GM12878 (cell line): ENCODE measurements at regions not wholly inside any gene's neighbourhood (a gene's known extent, or its start where the extent isn't known, plus 50 kb on each side); places are given as distances from the start of the nearest gene placed in this dataset.

Experiments used
- BMI1 ChIP-seq: fragments of 450-650 bp; IDR thresholded peaks from 2 replicates; pipeline ENCODE4 v1.6.1; 2016; ENCODE audit warnings: mild to moderate bottlenecking, moderate library complexity, borderline replicate concordance
- NRF1 ChIP-seq: conservative IDR thresholded peaks from 2 replicates; pipeline ENCODE4 v1.6.1; 2011; ENCODE audit warnings: mild to moderate bottlenecking, low read depth, low read length, improper control_type of control experiment
- POLR2A ChIP-seq: IDR thresholded peaks from 2 replicates; pipeline ENCODE4 v1.6.1; 2011; ENCODE audit warnings: low read depth, mild to moderate bottlenecking, low read length
- SP1 ChIP-seq: IDR thresholded peaks from one replicate; pipeline ENCODE4 v1.6.1; 2011; ENCODE audit warnings: low read depth, low read length
- YY1 ChIP-seq: IDR thresholded peaks from 2 replicates; pipeline ENCODE4 v1.6.1; 2011; ENCODE audit warnings: low read depth, mild to moderate bottlenecking, low read length
- ZZZ3 ChIP-seq: IDR thresholded peaks from 2 replicates; pipeline ENCODE4 v1.6.1; 2011; ENCODE audit warnings: low read depth; ENCODE audit not compliant: control insufficient read depth, insufficient read length
- TF ChIP-seq, protein P1 (sequence below): IDR thresholded peaks from 2 replicates; pipeline ENCODE4 v1.6.1; 2012; ENCODE audit warnings: low read depth, low read length, improper control_type of control experiment

DNA sequence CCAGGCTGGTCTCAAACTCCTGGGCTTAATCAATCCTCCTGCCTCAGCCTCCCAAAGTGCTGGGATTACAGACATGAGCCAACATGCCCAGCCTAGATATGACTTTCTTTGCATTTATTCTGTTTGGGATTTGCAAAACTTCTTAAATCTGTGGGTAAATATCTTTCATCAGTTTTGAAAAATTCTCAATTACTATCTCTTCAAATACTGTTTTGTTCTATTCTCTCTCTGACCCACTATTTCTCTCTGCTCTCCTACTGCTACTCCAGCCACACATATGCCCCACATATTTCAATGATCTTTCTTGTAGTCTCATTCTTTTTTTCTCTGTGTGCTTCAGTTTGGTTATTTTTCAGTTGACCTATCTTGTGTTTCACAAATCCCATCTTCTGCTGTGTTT lies 205.1 kb downstream of the CHIC2 start:
- TF ChIP-seq YY1 (no peak), SP1 (no peak), NRF1 (no peak), BMI1 (no peak), POLR2A (no peak), ZZZ3 (no peak)
- TF ChIP-seq, protein P1, sequence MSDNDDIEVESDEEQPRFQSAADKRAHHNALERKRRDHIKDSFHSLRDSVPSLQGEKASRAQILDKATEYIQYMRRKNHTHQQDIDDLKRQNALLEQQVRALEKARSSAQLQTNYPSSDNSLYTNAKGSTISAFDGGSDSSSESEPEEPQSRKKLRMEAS: no peak
